NCI-H146 (cell line): ENCODE measurements at regions not wholly inside any gene's neighbourhood (a gene's known extent, or its start where the extent isn't known, plus 50 kb on each side); places are given as distances from the start of the nearest gene placed in this dataset.
"Not testable (repeated sequence)": the region's sequence is repeated elsewhere in the genome, so short reads cannot be mapped to it uniquely, and the experiment has no call there.

Experiments used
- DNase-seq: peaks from one replicate; lab custom pipeline; 2025; lab: John Stamatoyannopoulos, UW

DNA sequence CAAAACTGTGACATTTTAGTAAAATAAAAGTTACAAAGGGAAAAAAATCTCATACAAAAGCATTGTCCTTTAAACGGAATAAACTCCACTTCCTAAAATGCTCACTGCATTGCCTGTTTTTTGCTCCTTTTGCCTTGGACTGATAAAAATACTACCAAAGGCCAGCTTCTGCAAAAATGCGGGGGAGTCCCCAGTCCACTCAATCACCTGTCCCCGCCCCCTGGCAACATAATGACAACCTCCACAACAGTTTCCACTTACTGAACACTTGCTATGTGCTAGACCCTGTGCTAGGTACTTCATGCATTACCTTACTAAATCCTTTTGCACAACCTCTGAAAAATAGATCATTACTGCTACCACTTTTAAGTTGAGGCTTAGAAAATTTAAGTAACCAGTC, 172.7 kb upstream of the CCL2 start:
- no peak for DNase-seq

DNA sequence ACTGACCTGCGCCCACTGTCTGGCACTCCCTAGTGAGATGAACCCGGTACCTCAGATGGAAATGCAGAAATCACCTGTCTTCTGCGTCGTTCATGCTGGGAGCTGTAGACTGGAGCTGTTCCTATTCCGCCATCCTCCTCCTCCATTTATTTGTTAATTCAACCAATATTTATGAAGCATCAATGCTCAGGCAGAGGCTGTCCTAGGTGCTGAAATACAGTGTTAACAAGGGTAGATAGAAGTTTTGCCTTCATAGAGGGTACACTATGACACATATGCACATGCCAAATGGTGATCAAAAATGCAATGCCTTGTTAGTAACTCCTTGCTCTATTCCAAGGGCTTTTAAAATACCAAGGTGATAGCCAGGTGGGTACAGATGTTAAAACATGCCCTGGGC, 166.0 kb upstream of the CCL2 start:
- DNase-seq: not testable (repeated sequence)

DNA sequence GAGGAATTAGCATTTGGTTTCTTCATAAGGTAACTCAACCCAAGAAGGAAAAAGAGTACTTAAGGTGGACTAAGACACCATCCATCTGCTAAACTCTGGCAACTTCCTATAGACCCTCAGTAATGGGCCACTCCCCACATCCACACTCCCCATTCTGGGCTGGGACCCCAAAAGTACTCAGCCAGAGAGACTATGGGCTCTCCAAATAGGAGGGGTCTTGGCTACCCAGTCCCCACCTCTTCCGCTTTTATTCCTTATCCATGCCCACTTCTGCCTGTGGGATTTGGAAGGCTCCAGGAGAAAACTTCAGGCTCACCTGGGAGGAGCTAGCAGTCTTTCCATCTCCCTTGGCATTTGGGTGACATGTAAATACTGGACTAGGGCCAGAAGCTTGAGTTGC, 164.5 kb upstream of the CCL2 start:
- no peak for DNase-seq

DNA sequence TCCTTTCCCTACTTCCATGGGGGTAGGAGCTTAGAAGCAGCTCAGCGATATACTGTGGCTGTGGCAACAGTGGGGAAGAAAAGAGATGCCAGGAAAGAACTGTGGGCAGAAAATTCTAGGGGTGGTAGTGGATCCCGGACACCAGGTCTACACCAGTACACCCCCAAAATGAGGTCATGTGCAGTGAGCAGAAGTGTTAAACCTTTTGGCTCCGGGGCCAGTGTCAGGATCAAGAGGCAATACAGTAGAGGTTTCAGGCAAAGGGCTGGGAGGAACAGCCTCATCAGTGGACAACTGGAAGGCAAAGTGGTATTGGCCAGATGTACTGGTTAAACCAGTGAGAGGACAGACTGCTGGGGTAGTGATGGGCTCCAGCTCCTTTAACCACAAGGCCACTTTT, 163.1 kb upstream of the CCL2 start:
- DNase-seq: no peak

DNA sequence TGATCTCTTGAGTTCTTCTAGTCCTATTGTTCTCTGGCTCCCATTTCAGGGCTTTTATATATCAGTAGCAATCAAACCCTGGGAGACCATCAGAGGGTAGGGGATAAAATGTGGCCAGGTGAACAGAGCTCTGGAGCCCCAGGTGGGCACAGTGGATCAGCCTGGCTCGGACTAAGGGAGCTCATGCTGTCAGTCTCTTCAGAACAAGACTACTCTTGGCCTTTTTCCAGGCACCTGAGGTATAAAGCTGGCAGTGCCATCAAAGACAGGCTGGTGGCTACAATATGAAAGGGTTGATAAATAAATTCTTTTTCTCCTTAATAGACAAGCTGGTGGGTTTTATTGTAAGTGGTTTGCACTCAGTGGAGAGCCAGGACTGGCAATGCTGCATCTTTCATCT, 160.0 kb upstream of the CCL2 start:
- DNase-seq: no peak

DNA sequence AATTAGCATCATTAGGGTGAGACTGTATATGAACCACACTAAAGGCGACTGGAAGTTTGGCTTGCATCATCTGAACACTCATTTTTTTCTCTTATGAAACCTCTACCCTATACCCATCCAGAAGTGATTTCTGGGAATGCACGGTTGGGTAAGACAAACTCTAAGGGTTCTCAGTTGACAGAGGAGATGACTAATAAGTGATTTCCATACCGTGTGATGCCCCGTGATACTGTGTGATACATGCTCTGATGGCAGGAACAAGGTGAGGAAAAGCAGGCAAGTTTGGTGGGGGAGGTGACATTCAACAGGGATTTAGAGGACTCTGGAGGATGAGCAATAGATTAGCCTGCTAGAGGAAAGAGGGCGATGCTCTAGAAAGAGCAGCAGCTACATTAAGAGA, 156.4 kb upstream of the CCL2 start:
- DNase-seq: no peak

DNA sequence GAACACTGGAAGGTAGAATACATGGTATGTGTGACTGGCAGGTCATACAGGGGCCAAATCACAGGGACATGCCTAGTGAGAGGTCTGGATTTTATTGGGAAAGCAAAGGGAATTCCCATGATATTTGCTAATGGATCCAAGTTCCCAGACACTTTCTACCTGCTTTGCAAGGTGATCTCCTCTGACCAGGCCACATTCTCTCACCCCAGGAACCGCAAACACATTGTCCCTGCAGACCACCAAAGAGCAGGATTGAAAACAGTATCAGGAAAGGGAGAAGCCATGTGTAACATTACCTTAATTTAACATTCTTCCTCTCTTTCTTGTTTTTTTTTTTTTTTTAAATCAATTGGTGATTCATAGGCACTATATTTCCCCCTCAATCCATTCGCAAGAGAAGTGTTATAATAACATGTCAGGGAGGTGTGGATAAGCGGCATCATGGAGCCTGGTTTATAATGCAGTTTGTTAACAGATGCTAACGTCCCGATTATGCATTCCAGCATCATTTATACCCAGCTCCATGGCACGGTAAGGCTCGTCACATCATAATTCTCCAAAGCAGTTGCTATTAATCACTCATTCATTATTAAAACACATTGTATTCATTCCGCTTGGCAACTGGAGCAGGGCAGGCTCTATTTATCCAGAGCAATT, 155.1 kb upstream of the CCL2 start:
- no peak for DNase-seq

DNA sequence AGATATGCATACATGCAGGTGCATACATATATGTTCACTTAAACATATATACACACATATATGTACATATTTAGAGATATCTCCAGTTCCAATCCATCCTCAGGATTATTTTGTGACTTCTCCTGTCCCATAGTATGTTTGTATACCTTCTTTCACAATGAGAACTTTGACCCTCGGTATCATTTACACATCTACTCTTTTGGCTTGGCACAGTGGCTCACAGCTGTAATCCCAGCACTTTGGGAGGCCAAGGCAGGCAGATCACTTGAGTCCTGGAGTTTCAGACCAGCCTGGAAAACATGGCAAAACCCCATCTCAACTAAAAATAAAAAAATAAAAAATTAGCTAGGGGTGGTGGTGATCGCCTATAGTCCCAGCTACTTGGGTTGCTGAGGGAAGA, 148.1 kb upstream of the CCL2 start:
- DNase-seq: no peak

DNA sequence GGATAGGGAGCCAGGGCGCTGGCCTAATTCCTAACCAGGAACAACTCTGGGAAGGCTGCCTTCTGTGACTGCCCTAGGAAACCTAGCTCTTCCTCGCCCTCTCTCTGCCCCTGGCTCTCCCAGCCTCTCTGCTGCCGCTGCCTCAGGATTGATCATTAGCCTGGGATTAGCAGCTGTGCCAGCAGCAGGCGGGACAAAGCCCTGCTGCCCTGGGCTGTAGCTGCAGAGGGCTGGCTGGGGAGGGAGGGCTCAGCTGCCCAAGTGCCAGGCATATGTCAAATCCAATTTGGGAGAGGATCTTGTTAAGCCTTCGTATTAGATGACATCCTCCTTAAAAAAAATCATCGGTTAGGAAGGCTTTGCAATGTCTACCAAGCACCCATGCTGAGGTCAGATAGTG, 144.8 kb upstream of the CCL2 start:
- no peak for DNase-seq

DNA sequence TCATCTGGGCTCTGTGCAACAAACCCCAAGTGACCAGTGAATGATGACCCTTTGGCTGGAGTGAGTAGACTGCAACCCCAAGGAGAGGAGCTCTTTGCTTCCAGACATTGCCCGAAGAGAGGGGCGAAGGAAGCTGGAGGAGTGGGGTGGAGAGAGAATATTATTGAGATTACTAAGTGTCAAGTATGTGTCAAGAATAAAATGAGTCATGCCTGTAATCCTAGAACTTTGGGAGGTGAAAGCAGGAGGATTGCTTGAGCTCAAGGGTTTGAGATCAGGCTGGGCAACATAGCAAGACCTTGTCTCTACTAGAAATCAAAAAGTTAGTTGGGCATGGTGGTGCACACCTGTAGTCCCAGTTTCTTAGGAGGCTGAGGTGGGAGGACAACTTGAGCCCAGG, 142.0 kb upstream of the CCL2 start:
- DNase-seq: no peak

DNA sequence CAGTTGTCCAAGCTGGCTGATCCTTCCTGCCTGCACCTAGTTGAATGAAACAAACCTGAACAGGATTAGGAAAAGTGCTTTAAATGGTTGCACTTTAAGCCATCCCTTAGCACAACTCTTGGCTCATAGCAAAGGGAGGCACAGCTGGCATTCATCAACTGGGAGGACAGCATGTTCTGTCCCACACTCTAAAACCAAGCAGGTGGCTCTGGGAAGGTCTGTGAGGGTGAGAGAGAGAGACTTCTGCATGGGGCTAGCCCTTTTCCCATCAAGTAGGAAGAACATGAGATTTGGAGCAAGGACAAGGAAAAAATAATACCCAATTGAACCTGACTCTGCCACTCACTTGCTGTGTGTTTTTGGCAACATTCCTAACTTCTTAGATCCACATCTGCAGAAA, 140.9 kb upstream of the CCL2 start:
- DNase-seq: no peak

DNA sequence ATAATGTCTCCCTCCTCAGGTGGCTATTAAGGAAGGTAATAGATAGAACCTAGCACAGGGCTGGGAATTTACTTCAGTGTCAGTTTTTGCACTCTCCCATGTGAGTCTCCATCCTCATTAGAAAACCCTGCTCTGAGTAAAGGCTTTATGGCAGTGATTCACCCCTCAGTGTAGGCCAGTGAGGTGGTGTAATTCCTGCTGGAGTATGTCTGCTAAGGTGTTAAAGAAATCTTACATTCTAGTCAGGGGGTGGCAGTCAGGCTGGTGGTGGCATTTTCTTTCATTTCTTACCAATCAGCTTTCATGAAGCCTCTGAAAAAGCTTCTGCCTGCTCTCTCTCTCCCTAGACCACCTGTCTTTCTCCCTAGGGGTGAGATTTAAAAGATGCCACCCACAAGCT, 138.8 kb upstream of the CCL2 start:
- DNase-seq: no peak

DNA sequence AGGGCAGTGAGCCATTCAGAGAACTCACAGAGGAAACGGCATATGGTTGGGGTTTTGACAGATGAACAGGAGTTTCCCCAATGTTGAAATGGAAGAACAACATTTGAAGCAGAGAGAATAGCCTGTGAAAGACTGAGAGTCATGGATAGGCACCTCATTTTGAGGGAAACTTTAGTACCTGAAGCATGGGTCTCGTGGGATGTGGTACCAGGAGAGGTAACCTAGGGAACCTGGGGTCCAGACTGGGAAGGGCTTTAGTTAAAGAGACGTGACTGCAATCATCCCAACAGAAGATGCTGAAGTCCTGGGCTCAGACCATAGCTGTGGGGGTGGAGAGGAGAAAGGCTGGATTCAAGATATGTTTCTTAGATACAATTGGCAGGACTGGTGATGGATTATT, 137.8 kb upstream of the CCL2 start:
- DNase-seq: no peak

DNA sequence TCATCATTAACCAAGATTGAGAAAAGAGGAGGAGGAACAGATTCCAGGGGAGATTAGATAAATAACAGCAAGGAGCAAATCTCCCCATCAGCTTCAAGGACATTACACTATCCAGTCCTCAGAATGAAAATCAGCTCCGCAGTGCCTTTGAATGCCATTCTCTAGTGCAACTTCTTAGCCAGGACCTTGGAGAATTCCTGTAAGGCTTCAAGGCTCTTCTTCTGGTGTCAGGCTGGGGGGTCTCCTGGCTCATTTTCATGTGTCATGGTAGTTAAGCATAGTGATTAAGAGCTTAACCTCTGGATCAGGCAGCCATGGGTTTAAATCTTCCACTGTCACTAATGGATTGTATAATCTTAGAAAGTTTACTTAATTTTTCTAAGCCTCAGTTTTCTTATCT, 137.3 kb upstream of the CCL2 start:
- DNase-seq: no peak

DNA sequence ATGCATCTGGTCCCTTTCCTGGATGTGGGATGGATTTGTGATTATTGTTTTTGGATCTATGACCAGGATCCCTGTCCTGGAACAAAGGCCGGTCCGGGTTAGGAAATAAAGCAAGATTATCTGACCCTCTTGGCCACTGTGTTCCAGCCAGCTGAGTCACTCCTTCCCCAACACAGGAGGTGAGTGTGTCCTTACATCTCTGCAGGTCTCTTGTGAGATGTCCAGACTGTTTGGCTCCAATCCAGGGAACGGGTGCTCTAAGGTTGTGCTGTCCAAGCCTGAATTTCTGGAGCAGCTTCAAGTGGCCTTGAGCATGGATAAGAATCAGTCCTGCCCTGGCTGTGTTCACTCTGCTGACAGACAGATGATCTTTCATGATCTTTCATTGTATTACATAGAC, 136.5 kb upstream of the CCL2 start:
- DNase-seq: no peak

DNA sequence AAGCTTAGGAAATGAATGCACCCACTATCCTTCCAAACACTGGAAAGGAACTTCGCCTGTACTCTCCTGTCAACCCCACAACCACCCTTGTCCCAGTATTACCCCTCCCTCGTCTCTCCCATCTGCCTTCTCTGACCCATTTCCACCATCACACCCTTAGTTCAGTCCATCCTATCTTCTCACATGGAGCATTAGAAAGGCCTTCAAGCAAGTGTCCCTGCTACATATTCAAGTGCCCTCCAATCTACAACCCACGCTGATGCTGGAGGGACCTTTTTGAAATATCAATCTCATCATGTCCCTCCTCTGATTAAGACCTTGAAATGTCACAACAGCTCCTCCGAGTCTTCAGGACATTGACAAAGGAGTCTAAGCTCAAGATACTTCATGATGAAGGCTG, 133.8 kb upstream of the CCL2 start:
- no peak for DNase-seq

DNA sequence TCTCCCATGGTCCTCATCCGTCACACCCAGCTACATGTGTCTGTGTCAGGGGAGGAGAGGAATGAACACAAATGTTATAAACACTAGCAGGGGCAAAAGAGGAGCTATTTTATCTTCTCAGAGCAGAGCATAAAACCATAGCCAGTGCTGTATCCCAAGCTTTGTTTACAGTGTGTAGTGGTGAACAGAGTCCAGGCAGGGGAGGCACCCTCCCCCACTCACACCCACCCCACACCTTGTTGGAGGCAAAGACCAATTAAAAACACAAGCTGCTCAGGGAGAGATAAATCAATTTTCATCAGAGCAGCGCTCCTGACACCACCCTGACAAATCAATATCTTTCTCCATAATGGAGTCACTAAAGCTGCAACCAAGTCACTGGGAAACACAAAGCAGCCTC, 132.6 kb upstream of the CCL2 start:
- DNase-seq: no peak

DNA sequence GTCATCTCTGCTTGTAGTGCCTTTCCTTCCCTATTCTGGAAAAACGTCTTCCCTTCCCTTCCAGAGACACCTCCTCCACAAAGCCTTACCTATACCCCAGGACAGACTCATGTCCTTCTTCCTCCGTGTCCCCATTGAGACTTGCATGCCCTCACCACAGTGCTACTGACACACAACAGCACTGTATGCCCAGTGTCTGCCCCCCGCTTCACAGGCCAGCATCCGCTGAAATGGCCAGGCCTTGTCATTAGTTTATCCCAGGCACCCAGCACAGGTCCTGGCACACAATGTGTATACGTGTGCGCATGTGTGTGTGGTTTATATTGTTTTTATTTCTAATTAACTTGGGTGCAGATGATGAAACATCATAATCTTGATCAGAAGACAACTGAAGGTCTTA, 130.1 kb upstream of the CCL2 start:
- DNase-seq: no peak

DNA sequence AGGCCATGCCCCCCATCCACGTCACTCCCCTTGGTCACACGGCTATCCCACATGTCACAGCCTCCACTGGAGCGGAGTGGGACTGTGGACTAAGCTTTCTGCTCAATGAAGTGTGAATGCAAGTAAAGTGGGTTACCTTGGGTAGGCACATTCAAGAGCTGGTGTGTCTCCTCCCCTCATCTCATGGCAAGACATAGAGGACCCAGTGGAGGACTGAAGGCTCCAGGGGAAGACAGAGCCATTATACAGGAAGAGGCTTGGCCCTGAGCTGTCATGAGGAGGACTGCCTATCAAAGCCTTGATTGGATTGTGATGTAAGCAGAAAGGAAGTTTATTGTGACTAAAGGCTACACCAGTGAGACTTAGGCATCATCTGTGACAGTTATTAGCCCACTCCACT, 129.2 kb upstream of the CCL2 start:
- no peak for DNase-seq

DNA sequence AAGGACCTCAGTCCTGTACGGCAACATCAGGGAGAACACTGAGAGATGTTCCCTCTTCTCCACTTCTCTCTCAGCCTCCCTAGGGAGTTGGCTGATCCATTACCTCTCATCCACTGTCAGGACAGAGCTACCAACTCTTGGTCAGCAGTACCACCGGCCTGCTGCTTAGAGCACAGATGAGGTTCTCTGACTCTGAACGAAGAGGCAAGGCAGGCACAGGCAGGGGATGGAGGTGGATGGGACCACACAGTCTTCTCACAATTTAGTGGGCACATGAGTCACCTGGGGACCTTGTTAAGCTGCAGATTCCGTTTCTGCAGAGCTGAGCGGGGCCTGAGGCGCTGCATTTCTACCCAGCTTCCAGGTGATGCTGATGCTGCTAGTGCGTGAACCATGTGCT, 128.6 kb upstream of the CCL2 start:
- DNase-seq: no peak

DNA sequence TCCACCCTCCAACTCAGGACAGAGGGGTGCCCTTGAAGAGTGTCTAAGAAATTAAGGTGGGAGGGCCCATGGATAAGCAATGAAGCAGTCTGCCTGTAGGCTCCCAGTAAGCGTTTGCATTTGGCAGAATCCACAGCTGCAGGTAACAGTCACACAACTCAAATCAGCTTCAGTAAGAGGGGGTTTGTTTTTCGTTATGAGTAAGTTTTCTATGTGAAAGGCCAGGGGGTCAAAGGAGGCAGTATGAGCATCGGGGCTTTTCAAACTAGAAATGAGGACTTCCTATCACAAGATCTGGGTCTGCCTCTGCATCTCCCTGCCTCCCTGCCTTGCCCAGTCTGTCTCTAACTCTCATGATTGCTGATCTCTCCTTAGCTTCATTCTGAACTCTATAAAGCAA, 128.1 kb upstream of the CCL2 start:
- no peak for DNase-seq

DNA sequence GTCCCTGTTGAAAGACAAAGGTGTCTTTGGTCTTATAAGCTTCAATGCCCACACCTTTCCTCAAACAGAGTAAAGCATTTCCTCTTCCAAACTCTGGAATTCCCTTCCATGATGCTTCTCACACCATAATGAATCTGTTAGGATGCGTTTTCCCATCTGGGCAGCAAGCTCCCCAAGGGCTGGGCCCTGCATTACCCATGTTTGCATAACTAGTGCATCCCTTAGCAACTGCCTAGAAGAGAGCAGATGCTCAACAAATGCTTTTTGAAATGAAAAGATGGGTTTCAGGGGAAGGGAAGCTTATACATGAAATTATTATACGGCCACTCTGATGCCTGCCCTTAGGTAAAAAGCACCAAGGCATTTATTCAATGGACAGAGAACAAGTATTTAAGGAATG, 124.5 kb upstream of the CCL2 start:
- DNase-seq: no peak

DNA sequence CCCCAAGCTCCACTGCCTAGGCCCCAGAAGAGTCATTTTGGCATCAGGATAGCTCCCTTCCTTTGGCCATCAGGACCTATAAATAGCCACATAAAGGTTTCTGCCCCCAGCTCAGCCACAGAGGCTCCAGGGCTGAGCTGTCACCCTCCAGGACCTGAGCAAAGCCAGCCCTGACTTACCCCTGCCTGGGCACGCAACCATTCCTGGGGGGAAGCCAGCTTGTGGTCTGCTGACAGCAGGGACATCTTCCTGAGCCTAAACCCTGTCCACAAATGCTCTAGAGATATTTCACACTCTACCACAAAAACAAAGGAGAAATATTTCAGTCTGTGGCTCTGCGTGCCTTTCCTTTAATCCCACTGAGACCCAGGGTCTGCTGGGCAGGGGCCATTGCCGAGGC, 123.7 kb upstream of the CCL2 start:
- DNase-seq: no peak

DNA sequence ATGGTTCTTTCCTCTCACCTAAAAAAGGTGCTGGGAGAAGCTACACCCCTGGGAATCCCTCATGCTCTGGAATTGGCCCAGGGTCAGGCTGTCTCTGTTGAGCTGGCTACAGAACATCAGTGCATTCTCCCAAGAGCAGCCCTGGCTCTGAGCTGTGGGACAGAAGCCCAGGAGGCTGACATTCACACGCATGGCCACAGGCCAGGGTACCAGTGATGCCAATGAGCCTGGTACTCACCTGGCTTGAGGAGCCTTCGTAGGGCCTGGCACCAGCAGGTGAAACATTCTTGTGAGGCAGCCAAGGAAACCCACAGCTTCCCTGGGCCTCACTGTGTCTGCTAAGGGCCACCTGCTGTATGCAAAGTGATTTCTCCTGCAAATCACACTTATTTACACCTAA, 121.7 kb upstream of the CCL2 start:
- no peak for DNase-seq

DNA sequence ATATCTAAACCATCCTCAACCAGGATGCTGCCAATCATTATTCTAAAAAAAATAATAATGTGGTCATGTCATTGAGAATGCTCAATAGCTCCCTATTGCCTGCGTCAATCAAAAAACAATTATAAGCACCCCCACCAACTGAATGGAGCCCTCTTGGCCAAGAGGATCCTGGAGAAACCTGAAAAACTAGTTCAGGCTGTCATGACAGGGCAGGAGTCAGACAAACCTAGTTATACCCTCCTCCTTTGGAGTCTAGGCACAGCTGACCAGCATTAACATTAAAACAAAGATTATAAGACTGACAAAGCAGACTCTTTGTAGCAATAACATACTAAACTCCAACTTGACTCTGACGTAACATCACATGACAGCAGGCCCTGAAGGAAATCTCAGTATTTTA, 119.2 kb upstream of the CCL2 start:
- DNase-seq: no peak
